Endodermal cell (in vitro differentiated cells): ENCODE measurements at regions not wholly inside any gene's neighbourhood (a gene's known extent, or its start where the extent isn't known, plus 50 kb on each side); places are given as distances from the start of the nearest gene placed in this dataset.

Experiments used
- DNase-seq: peaks from one replicate; pipeline ENCODE4 v3.0.0-alpha.2; 2017
- H3K27ac ChIP-seq: 2 replicates; pipeline ENCODE4 v1.5.1; 2013; ENCODE audit warnings: mild to moderate bottlenecking, low read depth, low read length, moderate library complexity
- H3K27me3 ChIP-seq: 2 replicates; pipeline ENCODE4 v1.6.1; 2013; ENCODE audit warnings: mild to moderate bottlenecking, low read length, moderate library complexity; ENCODE audit not compliant: insufficient read depth, control insufficient read depth, poor library complexity, severe bottlenecking
- H3K36me3 ChIP-seq: 2 replicates; pipeline ENCODE4 v1.7.0; 2013; ENCODE audit warnings: mild to moderate bottlenecking, low read length, moderate library complexity; ENCODE audit not compliant: control insufficient read depth, insufficient read depth
- H3K4me1 ChIP-seq: one replicate; pipeline ENCODE4 v1.7.0; 2013; ENCODE audit warnings: low read length; ENCODE audit not compliant: control insufficient read depth, insufficient read depth
- H3K4me3 ChIP-seq: 2 replicates; pipeline ENCODE4 v1.5.1; 2013; ENCODE audit warnings: mild to moderate bottlenecking, low read length, moderate library complexity
- H3K9ac ChIP-seq: 2 replicates; pipeline ENCODE4 v1.6.1; 2013; ENCODE audit warnings: mild to moderate bottlenecking, low read length, moderate library complexity; ENCODE audit not compliant: poor library complexity, severe bottlenecking; ENCODE audit errors: extremely low read depth
- H3K9me3 ChIP-seq: 2 replicates; pipeline ENCODE4 v1.6.1; 2013; ENCODE audit warnings: mild to moderate bottlenecking, low read length, moderate library complexity; ENCODE audit not compliant: control insufficient read depth
- H3K27ac Mint-ChIP-seq: 2 replicates; pipeline ENCODE4 v1.8.0; 2020; ENCODE audit warnings: mixed read lengths
- H3K27me3 Mint-ChIP-seq: 2 replicates; pipeline ENCODE4 v1.8.0; 2021; ENCODE audit warnings: mild to moderate bottlenecking, mixed read lengths; ENCODE audit not compliant: insufficient read depth
- H3K36me3 Mint-ChIP-seq: 2 replicates; pipeline ENCODE4 v1.8.0; 2020; ENCODE audit warnings: low read depth, mixed read lengths
- H3K4me1 Mint-ChIP-seq: 2 replicates; pipeline ENCODE4 v1.8.0; 2020; ENCODE audit warnings: mixed read lengths
- H3K4me3 Mint-ChIP-seq: 2 replicates; pipeline ENCODE4 v1.8.0; 2020; ENCODE audit warnings: mild to moderate bottlenecking, moderate library complexity, mixed read lengths
- H3K9me3 Mint-ChIP-seq: 2 replicates; pipeline ENCODE4 v1.8.0; 2020; ENCODE audit warnings: mild to moderate bottlenecking, mixed read lengths
- CTCF ChIP-seq: fragments of 200-600 bp; sonication (generic); conservative IDR thresholded peaks from 2 replicates; pipeline ENCODE4 v1.5.0; 2021; ENCODE audit warnings: antibody characterized with exemption, mild to moderate bottlenecking
- WGBS, 2 experiments: methylation state at CpG; one replicate each; pipeline versions ENCODE4 v1.1.5 to v1.1.7; 2013; ENCODE audit warnings: missing lambda C conversion rate in 2 of 2, mixed read lengths in 1 of 2; ENCODE audit not compliant: insufficient coverage in 1 of 2, insufficient read length in 1 of 2; 5-methylcytosine and 5-hydroxymethylcytosine counted together

- no peak overlapping the region for H3K4me3 Mint-ChIP-seq
- 74 to 92% methylated on average over 5 to 7 of the region's 7 CpGs for WGBS, 2 experiments
- no peaks in the 10 kb centered on the region for H3K9me3 ChIP-seq
- no peak overlapping the region for H3K4me3 ChIP-seq
- H3K27me3 Mint-ChIP-seq = peaks cover 4% of the 10 kb centered on the region
- no peaks in the 10 kb centered on the region for H3K4me1 ChIP-seq
- H3K9ac ChIP-seq = no peak overlapping the region
- H3K36me3 ChIP-seq = no peaks in the 10 kb centered on the region
- TF ChIP-seq CTCF = no peak
- H3K27ac ChIP-seq = peak overlapping the region; percentile 93
- DNase-seq = no peak
- H3K36me3 Mint-ChIP-seq = no peaks in the 10 kb centered on the region
- H3K9me3 Mint-ChIP-seq = no peaks in the 10 kb centered on the region
- no peak overlapping the region for H3K27ac Mint-ChIP-seq
- no peaks in the 10 kb centered on the region for H3K27me3 ChIP-seq
- peaks cover 2% of the 10 kb centered on the region for H3K4me1 Mint-ChIP-seq
Measured at GRCh38 chr1:230563591-230563990, 78.7 kb upstream of the COG2 start.

GRCh38 chr1:230561570-230561969 lies 80.7 kb upstream of the COG2 start:
- Histone ChIP-seq H3K27me3 (no peaks in the 10 kb centered on the region), H3K4me1 (no peaks in the 10 kb centered on the region), H3K9ac (no peak overlapping the region), H3K27ac (no peak overlapping the region), H3K4me3 (no peak overlapping the region), H3K9me3 (no peaks in the 10 kb centered on the region), H3K36me3 (no peaks in the 10 kb centered on the region)
- TF ChIP-seq CTCF = no peak
- WGBS, 2 experiments = 79 to 94% methylated on average over 2 to 4 of the region's 4 CpGs
- H3K4me1 Mint-ChIP-seq = no peaks in the 10 kb centered on the region
- H3K36me3 Mint-ChIP-seq = no peaks in the 10 kb centered on the region
- no peak overlapping the region for H3K4me3 Mint-ChIP-seq
- DNase-seq = no peak
- H3K9me3 Mint-ChIP-seq = no peaks in the 10 kb centered on the region
- peaks cover 4% of the 10 kb centered on the region for H3K27me3 Mint-ChIP-seq
- no peak overlapping the region for H3K27ac Mint-ChIP-seq

- DNase-seq = no peak
- H3K4me1 Mint-ChIP-seq = no peaks in the 10 kb centered on the region
- H3K36me3 Mint-ChIP-seq = no peaks in the 10 kb centered on the region
- H3K4me3 Mint-ChIP-seq = no peak overlapping the region
- no peaks in the 10 kb centered on the region for H3K27me3 Mint-ChIP-seq
- WGBS, 2 experiments = 83 to 85% methylated on average over 4 to 5 of the region's 5 CpGs
- TF ChIP-seq CTCF = no peak
- no peak overlapping the region for H3K4me3 ChIP-seq
- H3K27me3 ChIP-seq = no peaks in the 10 kb centered on the region
- H3K36me3 ChIP-seq = no peaks in the 10 kb centered on the region
- H3K9me3 Mint-ChIP-seq = no peaks in the 10 kb centered on the region
- no peaks in the 10 kb centered on the region for H3K9me3 ChIP-seq
- H3K9ac ChIP-seq = no peak overlapping the region
- H3K27ac ChIP-seq = no peak overlapping the region
- H3K27ac Mint-ChIP-seq = no peak overlapping the region
- no peaks in the 10 kb centered on the region for H3K4me1 ChIP-seq
Measured at GRCh38 chr1:230558324-230558723, 84.0 kb upstream of the COG2 start.
